Activated CD4-positive, alpha-beta T cell treated with anti-CD3 and anti-CD28 coated beads, Interleukin-2, amount 50 U/mL, for 48 hours (primary cell): ENCODE measurements at regions not wholly inside any gene's neighbourhood (a gene's known extent, or its start where the extent isn't known, plus 50 kb on each side); places are given as distances from the start of the nearest gene placed in this dataset.
"Not testable (repeated sequence)": the region's sequence is repeated elsewhere in the genome, so short reads cannot be mapped to it uniquely, and the experiment has no call there.

Source experiments
- DNase-seq, 2 experiments: peaks; one replicate each; pipeline ENCODE4 v3.0.0-alpha.2; 2020

DNA sequence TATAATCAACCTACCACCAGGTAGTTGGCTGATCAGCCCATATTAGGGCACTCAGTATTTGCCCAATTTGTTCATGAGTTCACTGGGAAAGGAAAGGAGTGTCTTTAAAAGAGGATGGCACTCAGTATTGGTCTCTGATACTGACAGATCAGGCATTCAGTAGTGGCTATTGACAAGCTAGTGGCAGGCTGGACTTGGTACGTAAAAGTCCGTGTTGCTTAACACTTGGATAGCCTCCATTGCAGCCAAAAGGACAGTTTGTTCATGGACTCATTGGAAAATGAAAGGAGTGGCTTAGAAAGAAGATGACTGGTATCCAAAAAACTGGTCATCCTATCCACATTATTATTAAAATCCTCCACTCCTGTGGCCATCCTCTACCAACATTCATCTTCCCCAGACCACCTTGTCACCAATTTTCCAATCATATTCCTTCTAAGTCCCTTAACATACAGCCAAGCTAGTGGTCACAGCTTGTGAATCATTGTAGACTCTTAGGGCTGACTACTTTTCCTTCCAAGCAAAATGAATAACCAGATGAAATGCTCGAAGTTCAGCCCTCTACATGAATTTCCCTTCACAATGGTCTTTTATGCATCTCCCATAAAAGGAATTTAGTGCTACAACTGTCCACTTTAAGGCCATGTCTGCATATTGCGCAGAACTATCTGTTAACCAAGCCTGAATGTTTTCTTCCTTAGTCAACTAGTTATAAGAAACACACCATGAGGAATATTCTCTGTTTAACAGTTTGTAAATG is 78.6 kb upstream of the MAGI2 start:
- no peak for DNase-seq

DNA sequence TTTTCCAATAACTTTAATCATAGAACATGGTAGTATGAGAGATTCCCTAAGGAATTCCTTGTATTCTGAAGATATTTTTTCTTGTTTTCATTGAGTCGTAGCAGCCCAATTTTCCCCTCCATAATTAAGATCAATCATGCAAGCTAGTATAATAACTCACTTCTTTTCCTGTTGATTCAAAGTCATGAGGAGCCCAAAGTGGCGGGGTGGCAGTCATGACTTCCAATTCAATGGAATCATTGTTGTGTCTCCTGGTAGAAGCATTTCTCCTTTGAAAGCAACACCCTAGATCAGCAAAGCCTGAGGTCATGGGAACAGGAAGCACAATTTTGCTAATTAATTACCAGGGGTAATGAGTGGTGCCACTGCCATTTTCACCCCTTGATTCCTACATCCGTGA is 77.6 kb upstream of the MAGI2 start:
- DNase-seq = no peak

DNA sequence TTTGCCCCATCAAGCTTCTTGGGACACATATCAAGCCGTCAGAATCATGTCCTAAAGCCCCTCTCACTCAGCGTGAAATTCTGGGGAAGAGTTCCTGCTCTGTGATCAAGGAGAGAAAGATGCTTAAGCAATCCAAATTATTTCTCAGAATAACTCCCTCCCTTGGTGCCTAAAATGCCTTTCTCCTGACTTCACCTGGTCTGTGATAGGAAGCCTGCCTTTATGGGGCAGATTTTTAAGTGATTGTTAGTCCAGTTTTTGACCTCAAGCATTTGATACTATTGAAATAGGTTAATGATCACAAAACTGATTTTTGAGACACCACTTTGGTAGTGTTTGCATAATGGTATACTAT is 76.4 kb upstream of the MAGI2 start:
- no peak for DNase-seq

DNA sequence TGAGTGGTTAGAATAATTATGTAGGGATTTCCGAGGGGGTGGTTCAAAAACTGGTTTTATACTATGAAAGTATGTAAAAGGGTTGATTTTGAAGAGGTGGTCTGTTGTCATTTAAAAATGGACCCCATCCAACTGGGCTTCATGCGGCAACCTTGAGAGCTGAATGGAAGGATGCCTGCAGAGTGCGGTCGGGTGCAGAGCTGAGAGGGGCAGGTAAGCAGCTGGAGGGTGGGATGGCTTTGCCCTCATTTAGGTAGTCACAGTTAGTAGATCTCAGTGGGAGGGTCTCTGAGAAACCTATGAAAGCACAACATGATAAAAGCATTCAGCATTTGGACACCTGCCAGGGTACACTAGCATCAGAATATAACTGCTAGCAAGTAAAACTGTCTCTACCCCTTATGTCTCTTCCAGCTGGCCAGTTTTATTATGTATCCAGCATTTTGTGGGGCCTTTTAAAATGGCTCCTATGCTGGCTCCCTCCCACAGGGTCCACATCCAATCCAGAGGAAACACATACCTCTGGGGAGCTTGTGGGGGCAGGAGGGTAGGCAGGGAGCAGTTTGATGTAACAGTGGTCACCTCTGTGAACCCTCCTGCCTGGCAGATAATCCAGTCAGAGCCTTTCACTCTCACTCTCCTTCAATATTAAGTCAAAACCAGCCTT is 75.9 kb upstream of the MAGI2 start:
- no peak for DNase-seq

DNA sequence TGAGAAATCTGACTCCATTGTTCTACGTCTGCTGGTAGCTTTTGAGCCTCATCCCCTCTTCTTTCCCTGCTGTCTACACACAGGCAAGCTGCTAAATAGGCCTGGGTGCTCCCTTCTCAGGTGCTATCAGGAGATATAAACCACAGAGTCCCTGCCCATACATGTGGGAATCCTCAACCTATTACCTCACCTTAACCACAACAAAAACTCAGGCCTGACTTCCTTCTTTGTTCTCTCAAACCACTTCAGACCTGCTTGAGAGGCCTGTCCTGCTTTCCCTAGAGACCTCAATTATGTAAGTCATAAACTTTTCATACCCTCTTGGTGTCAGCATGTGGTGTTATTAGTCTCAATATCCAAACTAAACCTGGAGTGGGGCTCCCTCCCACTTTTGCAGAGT is 75.0 kb upstream of the MAGI2 start:
- no peak for DNase-seq

DNA sequence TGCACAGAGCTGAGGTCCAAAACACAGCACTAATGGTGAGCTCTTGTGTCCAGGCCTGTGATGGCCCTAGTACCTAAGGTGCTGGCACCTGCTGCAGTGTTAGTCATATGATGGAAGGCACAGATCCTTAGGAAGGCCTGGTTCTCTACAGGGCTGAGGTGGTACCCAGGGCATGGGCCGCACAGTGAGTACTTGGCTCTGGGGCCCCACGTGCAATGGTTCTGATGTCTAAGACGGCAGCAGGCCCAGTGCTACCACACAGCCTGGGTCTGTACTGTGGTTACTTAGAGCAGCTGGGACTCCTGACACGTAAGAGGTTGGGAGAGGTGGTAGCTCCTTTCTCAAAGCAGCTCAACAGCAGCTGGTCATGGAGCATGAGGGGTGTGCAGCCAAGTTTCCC is 70.6 kb upstream of the MAGI2 start:
- DNase-seq = no peak

DNA sequence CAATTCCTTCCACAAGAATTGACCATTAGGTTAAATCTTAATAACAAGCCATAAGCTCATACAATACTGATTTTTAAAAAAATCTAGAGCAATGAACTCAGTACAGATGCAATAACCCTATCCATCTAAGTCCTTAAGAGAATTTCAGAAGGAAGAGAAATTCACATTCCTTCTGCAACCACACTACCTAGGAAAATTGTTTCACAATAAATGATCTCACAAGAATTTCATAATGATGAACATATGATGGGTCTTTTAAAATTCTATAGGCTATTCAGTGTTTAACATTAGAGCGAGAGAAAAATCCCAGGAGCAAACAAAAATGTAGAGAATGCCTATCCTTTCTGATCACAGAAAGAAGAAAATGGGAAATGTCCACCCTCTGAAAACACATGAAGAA is 70.0 kb upstream of the MAGI2 start:
- no peak for DNase-seq

DNA sequence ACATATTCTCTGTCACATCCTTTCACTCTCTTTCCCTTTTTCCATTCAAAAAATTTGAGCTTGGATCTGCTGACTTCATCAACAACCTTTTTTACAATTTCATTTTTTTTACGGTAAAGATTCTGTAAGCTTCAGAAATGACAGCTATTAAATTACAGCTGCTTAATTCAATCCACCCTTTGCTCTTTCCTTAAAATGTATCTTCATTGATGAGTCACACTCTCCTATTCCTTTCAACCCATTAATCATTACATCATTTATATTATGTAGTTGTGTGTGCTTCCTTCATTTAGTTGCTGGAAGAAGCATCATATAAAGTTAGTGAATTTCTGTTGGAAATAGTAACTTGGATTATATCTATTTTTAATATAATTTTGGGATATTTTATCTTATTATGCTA is 67.1 kb upstream of the MAGI2 start:
- no peak for DNase-seq

DNA sequence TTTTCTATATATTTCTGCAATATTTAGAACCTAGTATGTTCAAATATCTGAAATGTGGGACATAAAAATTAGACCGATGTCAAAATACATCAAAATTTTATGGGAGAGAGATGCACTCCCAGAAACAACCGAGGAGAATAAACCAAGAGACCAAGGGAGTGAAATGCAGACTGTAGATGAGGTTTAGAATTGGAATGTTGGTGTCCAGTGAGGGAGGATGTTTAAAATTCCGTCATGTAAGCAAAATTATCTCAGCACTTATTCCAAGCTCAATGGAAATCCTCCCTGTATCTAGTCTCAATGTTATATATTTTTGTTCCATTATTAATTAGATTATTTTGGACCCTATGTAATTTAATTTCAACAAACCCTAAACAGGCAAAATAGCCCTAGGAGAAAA is 61.9 kb upstream of the MAGI2 start:
- no peak for DNase-seq

DNA sequence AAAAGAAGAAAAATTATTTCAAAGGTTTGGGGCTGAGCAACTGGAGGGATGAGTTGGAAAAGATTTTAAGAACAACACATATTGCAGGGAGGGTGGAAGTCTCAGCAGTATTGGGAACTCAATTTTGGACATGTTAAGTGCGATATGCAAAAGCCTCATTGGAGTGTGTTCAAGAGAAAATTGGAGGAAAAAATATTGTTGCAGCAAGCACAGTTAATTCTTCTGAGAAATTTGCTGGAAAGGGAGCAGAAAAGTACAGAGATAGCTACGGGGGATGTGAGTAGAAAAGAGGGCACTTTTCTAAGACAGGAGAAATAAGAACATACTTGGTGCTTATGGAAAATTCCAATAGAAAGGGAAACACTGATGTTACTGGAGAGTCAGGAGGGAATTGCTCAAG is 59.8 kb upstream of the MAGI2 start:
- DNase-seq = no peak

DNA sequence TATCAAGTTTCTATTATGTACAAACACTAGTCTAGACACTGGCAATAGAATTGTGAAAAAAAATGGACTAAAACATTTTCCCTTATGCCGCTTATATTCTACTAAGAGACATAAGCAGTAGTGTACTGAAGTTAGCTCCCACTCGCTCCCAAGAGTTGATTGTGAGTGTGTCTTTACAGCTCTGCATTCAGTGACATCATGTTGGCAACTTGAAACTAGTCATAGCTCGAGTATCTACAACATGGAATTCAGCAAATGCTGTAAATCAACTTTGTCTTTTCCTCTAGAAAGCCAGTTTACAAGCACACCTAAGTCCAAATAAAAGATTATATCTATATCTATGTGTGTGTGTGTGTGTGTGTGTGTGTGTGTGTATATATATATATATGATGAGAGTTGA is 58.8 kb upstream of the MAGI2 start:
- DNase-seq = no peak

DNA sequence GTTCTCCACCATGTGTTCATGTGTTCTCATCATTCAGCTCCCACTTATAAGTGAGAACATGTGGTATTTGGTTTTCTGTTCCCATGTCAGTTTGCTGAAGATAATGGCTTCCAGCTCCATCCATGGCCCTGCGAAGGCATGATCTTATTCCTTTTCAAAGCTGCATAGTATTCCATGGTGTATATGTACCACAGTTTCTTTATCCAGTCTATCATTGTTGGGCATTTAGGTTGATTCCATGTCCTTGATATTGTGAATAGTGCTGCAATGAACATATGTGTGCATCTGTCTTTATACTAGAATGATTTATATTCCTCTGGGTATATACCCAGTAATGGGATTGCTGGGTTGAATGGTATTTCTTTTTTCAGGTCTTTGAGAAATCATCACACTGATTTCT is 57.6 kb upstream of the MAGI2 start:
- DNase-seq = not testable (repeated sequence)

DNA sequence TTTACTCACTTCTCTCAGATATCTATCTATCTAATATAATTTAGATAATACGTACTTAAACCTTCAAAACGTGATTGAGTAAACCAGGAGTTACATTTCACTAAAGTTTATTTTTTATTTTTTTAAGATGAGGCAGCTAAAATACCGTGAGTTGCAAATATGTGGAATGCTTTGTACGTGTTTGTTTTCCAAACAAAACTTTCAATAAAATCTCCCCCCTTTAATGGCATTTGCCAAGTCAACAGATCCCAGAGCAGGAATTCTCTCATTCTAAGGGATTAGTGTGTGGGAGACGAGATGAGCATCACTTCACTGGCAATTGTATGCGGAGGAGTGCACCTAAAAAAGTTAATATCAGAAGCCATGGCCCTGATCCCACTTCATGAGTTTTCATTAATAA is 53.7 kb upstream of the MAGI2 start:
- no peak for DNase-seq

DNA sequence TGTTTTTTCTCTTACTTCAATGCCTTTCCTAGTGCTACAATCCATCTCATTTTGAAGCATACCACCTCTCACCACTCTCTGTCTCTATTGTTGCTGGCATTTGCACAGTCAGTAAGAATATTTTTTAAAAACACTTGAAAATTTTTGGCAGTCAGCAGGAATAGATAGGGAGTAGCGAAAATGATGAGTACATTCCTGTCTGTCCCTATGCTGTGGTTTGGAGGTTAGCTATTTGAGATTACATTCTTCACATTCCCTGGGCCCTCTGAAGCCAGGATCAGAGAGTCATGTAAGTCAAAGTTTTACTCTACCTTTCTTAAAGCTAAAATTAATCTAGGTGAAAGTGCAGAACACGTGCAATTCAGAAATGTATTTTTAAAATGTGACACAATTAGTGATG is 53.0 kb upstream of the MAGI2 start:
- DNase-seq = no peak

DNA sequence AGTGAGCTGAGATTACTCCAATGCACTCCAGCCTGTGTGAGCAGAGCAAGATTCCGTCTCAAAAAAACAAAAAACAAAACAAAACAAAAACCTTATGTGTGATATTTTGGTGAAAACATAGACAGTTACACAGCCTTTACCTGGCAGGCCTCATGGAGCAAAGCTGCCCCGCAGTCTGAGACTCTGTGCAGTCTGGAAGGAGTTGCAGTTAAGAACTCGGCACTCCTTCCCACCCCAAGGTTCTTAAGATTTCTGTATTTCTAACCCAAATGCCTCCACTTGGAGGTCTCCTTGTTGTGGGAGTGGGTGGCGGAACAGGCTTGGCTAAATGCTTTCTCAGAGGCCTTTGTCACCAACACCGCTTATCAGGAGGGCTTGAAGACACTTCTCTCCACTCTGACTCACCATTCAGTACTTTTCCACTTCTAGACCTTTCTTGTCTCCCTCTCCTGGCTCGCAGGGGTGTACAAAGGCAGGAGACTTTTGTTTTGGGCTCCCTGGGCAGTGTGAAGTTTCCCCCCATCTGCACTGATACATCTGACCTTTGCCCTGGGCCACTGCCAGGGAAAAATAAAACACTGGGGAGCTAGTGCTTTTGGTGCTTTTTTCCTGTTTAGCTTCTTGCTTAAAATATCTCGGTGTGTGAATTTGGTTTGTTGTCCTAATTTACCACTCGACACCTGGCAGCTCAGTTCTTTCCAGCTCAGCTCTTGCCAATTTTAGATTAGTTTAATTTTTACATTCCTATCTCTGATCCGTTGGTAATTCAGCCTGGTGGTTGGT is 51.3 kb upstream of the MAGI2 start:
- DNase-seq = no peak
